Fibroblast of villous mesenchyme (primary cell): ENCODE measurements at regions not wholly inside any gene's neighbourhood (a gene's known extent, or its start where the extent isn't known, plus 50 kb on each side); places are given as distances from the start of the nearest gene placed in this dataset.

Source experiments
- DNase-seq: peaks from one replicate; pipeline ENCODE4 v3.0.0-alpha.2; 2010; ENCODE audit warnings: low read depth
- H3K4me3 ChIP-seq: 2 replicates; pipeline ENCODE4 v1.5.1; 2011; ENCODE audit warnings: low read depth, mild to moderate bottlenecking, low read length
- CTCF ChIP-seq: IDR thresholded peaks from 2 replicates; pipeline ENCODE4 v1.5.1; 2012; ENCODE audit warnings: low read depth, mild to moderate bottlenecking, low read length; ENCODE audit not compliant: insufficient read depth

GRCh38 chr2:46813020-46813415 lies 102.6 kb downstream of the MCFD2 start:
- TF ChIP-seq CTCF: no peak
- H3K4me3 ChIP-seq: no peak overlapping the region
- DNase-seq: no peak
